Bronchial epithelial cell (primary cell): ENCODE measurements at regions not wholly inside any gene's neighbourhood (a gene's known extent, or its start where the extent isn't known, plus 50 kb on each side); places are given as distances from the start of the nearest gene placed in this dataset.

ENCODE experiments used
- DNase-seq: peaks from one replicate; pipeline ENCODE4 v3.0.0-alpha.2; 2010; ENCODE audit warnings: low read depth
- FAIRE-seq: peaks from 2 replicates; lab custom pipeline; 2011; peaks lifted over from hg19 to GRCh38; lab: Jason Lieb, UNC
- H3K27me3 ChIP-seq: 2 replicates; pipeline ENCODE4 v1.5.1; 2011; ENCODE audit warnings: low read length; ENCODE audit not compliant: control insufficient read depth, insufficient read depth
- H3K36me3 ChIP-seq: 2 replicates; pipeline ENCODE4 v1.5.1; 2011; ENCODE audit warnings: low read length; ENCODE audit not compliant: control insufficient read depth, insufficient read depth
- H3K4me3 ChIP-seq: 2 replicates; pipeline ENCODE4 v1.5.1; 2011; ENCODE audit warnings: mild to moderate bottlenecking, low read depth, low read length, control low read depth
- CTCF ChIP-seq: IDR thresholded peaks from 2 replicates; pipeline ENCODE4 v1.5.1; 2011; ENCODE audit warnings: mild to moderate bottlenecking, moderate library complexity, low read length, control low read depth, inconsistent platforms; ENCODE audit not compliant: insufficient read depth, severe bottlenecking

GRCh38 chr1:103218369-103218768 lies 110.0 kb upstream of the COL11A1 start:
- no peak for DNase-seq
- H3K36me3 ChIP-seq, result no peaks in the 10 kb centered on the region
- no peak for FAIRE-seq
- TF ChIP-seq CTCF, result no peak
- no peak overlapping the region for H3K4me3 ChIP-seq
- H3K27me3 ChIP-seq, result no peaks in the 10 kb centered on the region

GRCh38 chr1:103211073-103211472 lies 102.8 kb upstream of the COL11A1 start:
- DNase-seq, result no peak
- TF ChIP-seq CTCF, result no peak
- no peak overlapping the region for H3K4me3 ChIP-seq
- H3K36me3 ChIP-seq, result no peaks in the 10 kb centered on the region
- no peak for FAIRE-seq
- no peaks in the 10 kb centered on the region for H3K27me3 ChIP-seq

- Histone ChIP-seq H3K4me3 (no peak overlapping the region), H3K36me3 (no peaks in the 10 kb centered on the region), H3K27me3 (no peaks in the 10 kb centered on the region)
- FAIRE-seq (no peak), DNase-seq (no peak)
- TF ChIP-seq CTCF, result no peak
Measured at GRCh38 chr1:103208844-103209243, 100.5 kb upstream of the COL11A1 start.

DNA sequence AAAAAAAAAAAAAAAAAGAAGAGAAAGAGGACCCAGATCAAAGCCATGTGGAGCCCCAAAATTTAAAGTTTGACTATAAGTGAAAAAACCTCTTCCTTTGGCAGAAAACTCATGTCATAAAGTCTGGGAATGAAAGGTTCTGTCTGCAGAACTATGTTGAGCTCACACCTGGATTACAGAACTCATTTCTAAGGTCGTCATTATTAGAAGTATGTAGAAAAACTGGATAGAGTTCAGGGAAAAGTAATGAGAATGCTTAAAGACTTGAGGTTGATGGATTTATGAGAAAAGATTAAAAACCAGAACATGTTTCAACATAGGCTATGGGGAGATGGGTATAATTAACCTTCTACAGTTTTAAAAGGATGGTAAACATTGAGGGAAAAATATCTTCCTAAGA lies 90.7 kb upstream of the COL11A1 start:
- Histone ChIP-seq H3K36me3 (no peaks in the 10 kb centered on the region), H3K4me3 (no peak overlapping the region), H3K27me3 (no peaks in the 10 kb centered on the region)
- no peak for FAIRE-seq
- no peak for DNase-seq
- TF ChIP-seq CTCF, result no peak

DNA sequence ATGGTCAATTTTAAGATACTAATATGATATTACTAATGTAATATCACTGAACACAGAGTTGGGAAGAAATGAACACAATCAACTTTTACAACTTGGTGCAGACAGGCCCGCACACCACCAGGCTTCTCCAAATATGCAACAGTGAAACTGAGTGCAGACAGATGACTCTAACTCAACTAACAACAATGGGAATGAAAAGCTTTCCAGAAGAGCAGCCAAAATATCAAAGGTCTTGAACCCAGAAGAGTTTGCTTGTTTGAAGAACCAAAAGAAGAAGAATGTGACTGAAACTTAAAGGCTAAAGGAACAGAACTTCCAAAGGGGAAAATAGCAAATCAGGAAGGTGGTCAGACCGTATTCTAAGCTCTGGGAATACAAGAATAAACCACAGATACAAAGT lies 89.8 kb upstream of the COL11A1 start:
- FAIRE-seq (no peak), DNase-seq (no peak)
- H3K27me3 ChIP-seq, result no peaks in the 10 kb centered on the region
- TF ChIP-seq CTCF, result no peak
- no peaks in the 10 kb centered on the region for H3K36me3 ChIP-seq
- H3K4me3 ChIP-seq, result no peak overlapping the region

GRCh38 chr1:103197216-103197615 lies 88.9 kb upstream of the COL11A1 start:
- H3K27me3 ChIP-seq, result no peaks in the 10 kb centered on the region
- FAIRE-seq, result no peak
- peak; percentile 39 for DNase-seq
- no peaks in the 10 kb centered on the region for H3K36me3 ChIP-seq
- TF ChIP-seq CTCF, result no peak
- H3K4me3 ChIP-seq, result no peak overlapping the region
